T-helper 1 cell (primary cell): ENCODE measurements at regions not wholly inside any gene's neighbourhood (a gene's known extent, or its start where the extent isn't known, plus 50 kb on each side); places are given as distances from the start of the nearest gene placed in this dataset.
"Not testable (repeated sequence)": the region's sequence is repeated elsewhere in the genome, so short reads cannot be mapped to it uniquely, and the experiment has no call there.

Source experiments
- DNase-seq, 5 donors: peaks; one replicate each; pipeline ENCODE4 v3.0.0-alpha.2; 2012 to 2020

- DNase-seq: no peak
Measured at GRCh38 chr18:38688416-38688815, 1122.8 kb upstream of the CELF4 start.

DNA sequence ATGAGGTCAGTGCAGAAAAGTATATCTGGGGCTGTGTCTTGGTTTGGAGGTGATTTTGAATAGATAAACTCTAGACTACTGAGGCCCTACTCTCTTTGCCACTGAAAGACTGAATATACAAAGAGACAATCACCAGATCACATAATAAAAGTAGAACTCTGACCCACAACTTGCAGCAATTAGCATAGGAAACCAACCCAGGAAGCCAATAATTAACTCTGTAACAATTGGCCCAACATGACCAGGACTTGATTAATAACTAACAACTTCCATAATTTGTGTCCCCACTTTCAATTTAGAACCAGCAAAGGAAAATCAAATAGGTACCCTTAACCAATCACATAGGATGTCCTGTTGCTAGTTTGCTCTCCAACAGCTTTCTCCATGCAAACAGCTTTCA is 1104.9 kb upstream of the CELF4 start:
- DNase-seq: no peak

DNA sequence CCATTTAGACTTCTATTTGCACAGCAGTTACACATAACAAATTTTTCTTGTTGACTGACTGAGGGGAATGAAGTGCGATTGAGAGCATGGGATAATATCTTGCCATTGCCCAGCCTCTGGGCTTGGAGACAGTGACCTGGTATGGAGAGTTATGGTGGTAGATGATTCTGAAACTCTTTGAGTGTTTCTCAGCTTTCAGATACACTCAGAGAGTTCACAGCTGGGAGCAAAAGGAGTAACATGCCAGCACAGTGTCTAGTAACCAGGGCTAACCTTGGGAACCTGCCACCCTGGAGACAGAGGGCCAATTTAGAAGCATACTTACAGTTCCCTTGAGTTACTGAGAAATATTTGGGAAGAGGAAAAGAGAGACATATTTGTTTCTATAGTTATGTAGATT is 1099.3 kb upstream of the CELF4 start:
- no peak for DNase-seq

GRCh38 chr18:38663682-38664081 is 1098.1 kb upstream of the CELF4 start:
- DNase-seq: no peak

DNA sequence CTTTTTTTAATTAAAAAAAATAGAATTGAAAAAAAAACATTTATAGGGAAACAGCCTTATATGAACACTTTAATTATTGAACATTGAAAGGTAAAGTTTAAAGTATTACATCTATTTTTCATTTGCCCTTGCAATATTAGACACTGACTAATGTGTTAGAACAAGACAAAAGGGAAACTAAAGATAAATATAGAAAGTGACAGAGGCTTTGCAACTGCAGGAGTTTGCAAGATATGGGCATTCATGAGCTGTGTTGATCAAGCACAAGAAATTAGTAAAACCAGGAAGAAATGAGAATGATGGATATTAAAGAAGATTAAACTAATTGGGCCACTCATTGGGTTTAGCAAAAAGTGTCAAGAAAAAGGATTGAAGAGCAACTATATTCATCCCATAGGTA is 1097.7 kb upstream of the CELF4 start:
- no peak for DNase-seq

DNA sequence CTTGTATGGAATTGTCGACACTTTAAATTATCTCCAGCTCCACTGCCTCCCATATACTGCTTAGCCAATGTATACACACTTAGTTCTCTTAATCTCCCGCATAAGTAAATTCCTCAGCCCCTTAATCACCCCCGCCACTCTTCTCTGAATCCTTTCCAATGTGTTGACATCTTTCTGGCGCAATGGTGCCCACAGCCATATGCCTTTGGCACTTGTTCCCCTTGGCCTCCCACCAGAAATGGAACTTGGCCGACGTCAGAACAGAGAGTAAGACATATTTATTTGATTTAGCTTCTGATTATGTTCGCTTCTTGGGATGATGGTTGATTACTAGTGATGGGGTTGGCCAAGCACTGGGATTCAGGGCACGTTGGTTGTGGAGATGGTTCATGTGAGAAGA is 1089.3 kb upstream of the CELF4 start:
- no peak for DNase-seq

DNA sequence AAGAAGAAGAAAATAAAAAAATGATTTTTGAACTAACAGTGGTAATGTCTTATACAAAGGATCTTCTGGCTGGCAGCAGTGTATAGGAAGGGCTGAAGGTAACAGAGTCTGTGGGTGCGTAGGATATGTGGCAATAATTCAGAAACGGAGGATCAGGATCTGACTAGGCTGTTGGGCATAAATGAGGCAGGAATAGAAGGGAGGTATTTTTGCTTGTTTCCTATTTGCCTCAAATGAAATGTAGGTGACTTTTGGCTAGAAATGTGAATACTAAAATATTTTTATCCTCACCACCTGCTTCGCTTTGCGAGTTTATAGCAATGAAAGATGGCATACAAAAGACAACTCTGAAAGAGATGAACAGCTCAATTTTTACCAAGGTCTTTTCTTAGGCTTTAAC is 1086.1 kb upstream of the CELF4 start:
- DNase-seq: no peak

DNA sequence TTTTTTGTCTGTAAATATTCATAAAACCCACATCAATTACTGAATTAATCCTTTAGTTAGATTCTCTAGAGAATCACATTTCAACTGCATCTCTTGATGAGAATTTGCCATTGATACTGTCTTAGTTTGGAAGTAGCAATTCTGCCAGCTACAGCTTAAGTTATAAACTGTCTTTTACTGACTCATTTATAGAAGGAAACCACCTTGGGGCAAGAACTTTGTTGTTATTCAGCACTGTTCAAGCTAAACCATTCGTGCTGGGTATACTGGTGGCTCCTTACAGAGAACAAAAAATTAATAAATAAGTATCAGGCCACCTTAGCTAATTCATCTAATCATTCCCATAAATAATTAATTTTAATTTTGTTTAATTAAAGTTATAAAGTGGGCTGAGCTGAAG is 1082.6 kb upstream of the CELF4 start:
- no peak for DNase-seq

DNA sequence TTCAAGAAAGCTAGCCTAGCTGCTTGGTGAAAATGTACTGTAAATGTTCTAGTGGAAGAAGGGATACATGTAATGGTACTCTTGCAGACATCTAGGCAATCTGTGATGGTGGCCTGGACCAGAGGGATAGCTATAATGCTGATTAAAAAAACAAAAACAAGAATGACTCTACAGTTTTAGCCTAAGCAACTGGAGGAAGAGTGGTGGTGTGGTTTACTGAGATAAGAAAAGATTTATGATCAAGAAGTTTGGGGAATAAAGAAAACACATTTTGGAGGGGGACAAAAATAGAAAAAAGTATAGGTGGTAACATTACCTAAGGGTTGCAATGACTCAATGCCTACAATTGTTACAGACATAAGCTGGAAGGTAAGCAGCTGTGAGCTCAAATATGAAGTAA is 1080.7 kb upstream of the CELF4 start:
- no peak for DNase-seq

DNA sequence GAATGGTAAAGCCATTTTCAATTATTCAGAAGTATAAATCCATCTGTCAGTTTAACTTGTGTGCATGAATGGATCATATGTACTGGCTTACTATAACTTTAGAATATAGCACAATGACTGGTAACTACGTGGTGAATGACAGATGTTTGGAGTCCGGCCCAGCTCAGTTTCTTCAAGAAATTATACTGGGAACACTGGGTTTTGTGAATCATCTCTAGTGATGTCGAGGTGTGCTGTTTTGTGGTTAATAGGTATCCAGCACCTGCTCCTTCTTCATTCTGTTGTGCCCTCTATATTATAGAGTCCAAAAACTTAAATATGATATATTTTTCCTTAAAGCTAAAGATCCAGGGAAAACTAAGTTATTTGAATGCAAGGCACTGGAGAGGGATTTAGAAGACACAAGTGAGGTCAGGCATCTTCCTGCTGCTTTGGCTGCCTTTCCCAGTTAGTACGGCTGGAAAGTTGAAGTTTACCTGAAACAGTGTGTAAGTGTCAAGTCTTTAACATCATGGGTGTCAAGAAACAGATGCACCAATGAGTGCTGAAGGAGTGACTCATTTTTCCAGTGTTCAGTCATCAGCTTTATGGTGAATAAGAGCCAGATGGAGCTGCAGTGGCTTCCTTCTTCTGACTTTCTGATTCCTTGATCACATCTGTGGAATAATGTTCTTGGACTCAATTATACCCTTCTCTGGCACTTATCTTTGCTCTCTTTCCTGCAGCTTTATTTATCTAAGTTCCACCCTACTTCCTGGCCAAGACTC is 1079.5 kb upstream of the CELF4 start:
- no peak for DNase-seq

GRCh38 chr18:38642711-38643110 is 1077.1 kb upstream of the CELF4 start:
- DNase-seq: no peak

DNA sequence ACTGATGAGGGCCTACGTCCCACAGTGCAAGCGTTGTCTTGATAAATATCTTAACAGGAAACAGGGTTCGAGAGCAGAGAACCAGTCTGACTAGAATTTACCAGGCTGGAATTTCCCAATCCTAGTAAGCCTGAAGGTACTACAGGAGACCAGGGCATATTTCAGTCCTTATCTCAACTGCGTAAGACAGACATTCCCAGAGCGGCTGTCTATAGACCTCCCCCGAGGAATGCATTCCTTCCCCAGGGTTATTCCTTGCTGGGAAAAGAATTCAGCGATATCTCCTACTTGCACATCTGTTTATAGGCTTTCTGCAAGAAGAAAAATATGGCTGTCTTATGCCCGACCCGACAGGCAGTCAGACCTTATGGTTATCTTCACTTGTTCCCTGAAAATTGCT is 1074.1 kb upstream of the CELF4 start:
- DNase-seq: not testable (repeated sequence)

DNA sequence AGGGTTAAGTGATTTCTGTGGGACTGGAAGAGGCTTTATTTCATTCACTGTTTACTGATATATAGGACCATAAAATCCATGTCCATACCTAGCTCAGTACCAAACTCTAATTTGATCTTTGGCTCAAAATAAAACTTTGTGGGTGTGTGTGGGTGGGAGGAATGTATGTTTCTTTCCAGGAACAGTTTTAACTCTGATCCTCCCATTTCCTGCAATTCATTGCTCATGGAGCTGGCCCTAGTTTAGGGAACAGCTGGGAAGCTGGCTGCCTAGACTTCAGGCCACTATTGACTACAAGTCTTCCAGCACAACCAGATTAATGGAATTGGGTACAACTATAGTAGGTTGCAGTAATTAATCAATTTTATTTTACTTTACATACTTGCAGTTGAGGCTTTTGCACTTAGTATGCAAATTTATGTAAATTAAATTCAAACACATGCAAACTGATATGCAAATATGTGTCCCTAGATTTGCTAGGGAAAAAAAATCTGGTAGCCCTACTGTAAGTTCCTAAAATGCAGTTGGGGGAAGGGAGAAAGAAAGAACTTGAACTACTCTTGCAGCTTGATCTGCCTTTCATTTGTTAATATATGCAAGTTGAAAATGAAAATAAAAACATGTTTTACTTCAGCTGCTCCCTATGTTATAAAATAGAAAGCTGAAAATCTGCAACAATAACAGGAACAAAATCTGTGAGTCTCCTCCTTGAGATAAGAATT is 1070.3 kb upstream of the CELF4 start:
- DNase-seq: no peak

- no peak for DNase-seq
Measured at GRCh38 chr18:38634117-38634516, 1068.5 kb upstream of the CELF4 start.

DNA sequence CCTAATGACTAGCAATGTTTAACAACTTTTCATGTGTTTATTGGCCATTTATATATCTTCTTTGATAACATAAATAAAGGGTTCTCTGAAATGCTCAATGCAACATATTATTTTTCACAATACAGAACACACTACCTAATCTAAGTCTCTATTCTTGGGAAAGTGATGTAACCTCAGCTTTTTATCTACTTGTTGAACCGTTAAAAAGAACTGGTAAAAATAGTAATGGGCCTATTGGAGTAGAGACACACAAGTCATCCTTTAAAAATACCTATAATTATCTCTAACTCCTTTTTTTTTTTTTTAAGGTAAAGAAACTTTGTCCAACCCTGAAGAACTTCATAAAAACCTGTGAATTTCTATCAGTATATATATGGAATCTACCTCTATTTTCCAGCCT is 1067.7 kb upstream of the CELF4 start:
- DNase-seq: no peak

DNA sequence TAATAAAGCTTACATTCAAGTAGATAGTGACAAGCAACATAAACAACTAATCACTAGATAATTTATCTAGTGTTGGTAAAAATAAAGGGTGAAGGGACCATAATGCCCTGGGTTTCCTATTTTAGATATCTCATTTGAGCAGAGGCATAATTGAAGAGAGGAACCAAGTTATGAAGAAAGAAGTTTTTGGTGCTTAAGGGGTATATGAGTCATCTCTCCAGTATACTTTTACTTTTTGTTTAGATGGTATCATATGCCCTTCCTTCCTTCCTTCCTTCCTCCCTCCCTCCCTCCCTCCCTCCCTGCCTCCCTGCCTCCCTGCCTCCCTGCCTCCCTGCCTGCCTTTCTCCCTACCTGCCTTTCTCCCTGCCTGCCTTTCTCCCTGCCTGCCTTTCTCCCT is 1053.5 kb upstream of the CELF4 start:
- DNase-seq: no peak

- DNase-seq: no peak
Measured at GRCh38 chr18:38616306-38616705, 1050.7 kb upstream of the CELF4 start.

- no peak for DNase-seq
Measured at GRCh38 chr18:38612904-38613303, 1047.3 kb upstream of the CELF4 start.

GRCh38 chr18:38611036-38611964 is 1045.7 kb upstream of the CELF4 start:
- no peak for DNase-seq

DNA sequence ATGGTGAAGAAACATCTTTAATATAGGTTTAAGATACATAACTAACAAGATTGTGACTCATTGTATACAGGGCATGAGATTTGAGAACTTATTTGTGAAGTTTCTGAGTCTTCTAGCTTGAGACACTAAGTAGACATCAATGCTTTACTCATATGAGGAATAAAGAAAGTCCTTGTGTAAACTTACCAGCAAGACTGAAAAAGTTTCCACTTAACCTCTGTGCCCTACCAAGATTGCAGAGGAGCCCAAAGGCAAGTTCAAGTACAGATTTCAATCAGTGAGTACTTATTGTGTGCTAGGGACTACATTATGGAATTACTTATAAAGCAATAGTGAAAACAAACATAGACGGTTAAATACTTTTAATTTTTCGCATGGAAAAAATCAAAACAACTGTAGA is 1041.2 kb upstream of the CELF4 start:
- DNase-seq: no peak

- DNase-seq: no peak
Measured at GRCh38 chr18:38602341-38602740, 1036.7 kb upstream of the CELF4 start.

GRCh38 chr18:38587571-38587970 is 1022.0 kb upstream of the CELF4 start:
- no peak for DNase-seq

GRCh38 chr18:38586327-38586726 is 1020.7 kb upstream of the CELF4 start:
- DNase-seq: no peak
